BJ (cell line): ENCODE measurements at regions not wholly inside any gene's neighbourhood (a gene's known extent, or its start where the extent isn't known, plus 50 kb on each side); places are given as distances from the start of the nearest gene placed in this dataset.

Experiments used
- CTCF ChIA-PET: fragments of 350-600 bp; formaldehyde crosslinking; extraction: SDS; loops from one replicate; lab custom pipeline; 2021; ENCODE audit warnings: antibody characterized with exemption, inconsistent platforms; lab: Yijun Ruan, JAX
- POLR2A ChIA-PET: fragments of 300-600 bp; sonication (Branson Sonifier 250); formaldehyde crosslinking; extraction: SDS; loops from one replicate; lab custom pipeline; 2021; ENCODE audit warnings: antibody characterized with exemption; lab: Charles Lee
- DNase-seq: peaks from one replicate; pipeline ENCODE4 v3.0.0-alpha.2; 2011; ENCODE audit warnings: low read depth
- H3K27me3 ChIP-seq: 2 replicates; pipeline ENCODE4 v1.6.0; 2011; ENCODE audit warnings: low read length; ENCODE audit not compliant: control insufficient read depth, insufficient read depth
- H3K36me3 ChIP-seq: 2 replicates; pipeline ENCODE4 v1.5.1; 2011; ENCODE audit warnings: low read length; ENCODE audit not compliant: control insufficient read depth, insufficient read depth
- H3K4me3 ChIP-seq: 2 replicates; pipeline ENCODE4 v1.5.1; 2011; ENCODE audit warnings: low read depth, mild to moderate bottlenecking, control low read depth, low read length
- TF ChIP-seq, protein P1 (sequence below): IDR thresholded peaks from 2 replicates; pipeline ENCODE4 v1.5.1; 2011; ENCODE audit warnings: low read depth, mild to moderate bottlenecking, control low read depth, inconsistent platforms, low read length, moderate library complexity; ENCODE audit not compliant: insufficient read depth

- no peaks in the 10 kb centered on the region for H3K36me3 ChIP-seq
- DNase-seq: no peak
- H3K27me3 ChIP-seq: 0 out of 2 replicates have a peak, but pooled peaks cover 1% of the 10 kb centered on the region
- TF ChIP-seq, protein P1, sequence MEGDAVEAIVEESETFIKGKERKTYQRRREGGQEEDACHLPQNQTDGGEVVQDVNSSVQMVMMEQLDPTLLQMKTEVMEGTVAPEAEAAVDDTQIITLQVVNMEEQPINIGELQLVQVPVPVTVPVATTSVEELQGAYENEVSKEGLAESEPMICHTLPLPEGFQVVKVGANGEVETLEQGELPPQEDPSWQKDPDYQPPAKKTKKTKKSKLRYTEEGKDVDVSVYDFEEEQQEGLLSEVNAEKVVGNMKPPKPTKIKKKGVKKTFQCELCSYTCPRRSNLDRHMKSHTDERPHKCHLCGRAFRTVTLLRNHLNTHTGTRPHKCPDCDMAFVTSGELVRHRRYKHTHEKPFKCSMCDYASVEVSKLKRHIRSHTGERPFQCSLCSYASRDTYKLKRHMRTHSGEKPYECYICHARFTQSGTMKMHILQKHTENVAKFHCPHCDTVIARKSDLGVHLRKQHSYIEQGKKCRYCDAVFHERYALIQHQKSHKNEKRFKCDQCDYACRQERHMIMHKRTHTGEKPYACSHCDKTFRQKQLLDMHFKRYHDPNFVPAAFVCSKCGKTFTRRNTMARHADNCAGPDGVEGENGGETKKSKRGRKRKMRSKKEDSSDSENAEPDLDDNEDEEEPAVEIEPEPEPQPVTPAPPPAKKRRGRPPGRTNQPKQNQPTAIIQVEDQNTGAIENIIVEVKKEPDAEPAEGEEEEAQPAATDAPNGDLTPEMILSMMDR: no peak
- CTCF ChIA-PET: interaction anchor here (1.3 kb wide), 1 partner anchor 476 kb away, joined by 4 read pairs; no protein-coding TSS in a partner anchor
- no peak overlapping the region for H3K4me3 ChIP-seq
- POLR2A ChIA-PET: interaction anchor here (0.5 kb wide), 1 partner anchor 812 kb away, joined by 7 read pairs; the partner anchor contains the start of gene GPBP1
Observed at GRCh38 chr5:56361398-56361797, 128.3 kb upstream of the ANKRD55 start.

DNA sequence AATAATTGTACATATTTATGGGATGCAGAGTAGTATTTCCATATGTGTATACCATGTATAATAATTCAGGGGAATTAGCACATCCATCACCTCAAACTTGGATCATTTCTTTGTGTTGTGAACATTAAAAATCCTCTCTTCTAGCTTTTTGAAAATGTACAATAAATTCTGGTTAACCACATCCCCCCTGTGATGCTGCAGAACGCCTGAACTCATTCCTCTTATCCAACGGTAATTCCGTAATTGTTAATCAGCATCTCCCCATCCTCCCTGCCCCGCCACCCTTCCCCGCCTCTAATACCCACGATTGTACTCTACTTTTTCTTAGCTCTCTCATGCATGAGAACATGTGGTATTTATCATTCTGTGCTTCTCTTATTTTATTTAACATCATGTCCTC lies 127.7 kb upstream of the ANKRD55 start:
- 0 out of 2 replicates have a peak, but pooled peaks cover 1% of the 10 kb centered on the region for H3K27me3 ChIP-seq
- ChIA-PET POLR2A (interaction anchor here (0.5 kb wide), 1 partner anchor 813 kb away, joined by 7 read pairs; the partner anchor contains the start of gene GPBP1), CTCF (interaction anchor here (1.3 kb wide), 1 partner anchor 477 kb away, joined by 4 read pairs; no protein-coding TSS in a partner anchor)
- H3K4me3 ChIP-seq: no peak overlapping the region
- TF ChIP-seq, protein P1: no peak
- no peaks in the 10 kb centered on the region for H3K36me3 ChIP-seq
- no peak for DNase-seq

DNA sequence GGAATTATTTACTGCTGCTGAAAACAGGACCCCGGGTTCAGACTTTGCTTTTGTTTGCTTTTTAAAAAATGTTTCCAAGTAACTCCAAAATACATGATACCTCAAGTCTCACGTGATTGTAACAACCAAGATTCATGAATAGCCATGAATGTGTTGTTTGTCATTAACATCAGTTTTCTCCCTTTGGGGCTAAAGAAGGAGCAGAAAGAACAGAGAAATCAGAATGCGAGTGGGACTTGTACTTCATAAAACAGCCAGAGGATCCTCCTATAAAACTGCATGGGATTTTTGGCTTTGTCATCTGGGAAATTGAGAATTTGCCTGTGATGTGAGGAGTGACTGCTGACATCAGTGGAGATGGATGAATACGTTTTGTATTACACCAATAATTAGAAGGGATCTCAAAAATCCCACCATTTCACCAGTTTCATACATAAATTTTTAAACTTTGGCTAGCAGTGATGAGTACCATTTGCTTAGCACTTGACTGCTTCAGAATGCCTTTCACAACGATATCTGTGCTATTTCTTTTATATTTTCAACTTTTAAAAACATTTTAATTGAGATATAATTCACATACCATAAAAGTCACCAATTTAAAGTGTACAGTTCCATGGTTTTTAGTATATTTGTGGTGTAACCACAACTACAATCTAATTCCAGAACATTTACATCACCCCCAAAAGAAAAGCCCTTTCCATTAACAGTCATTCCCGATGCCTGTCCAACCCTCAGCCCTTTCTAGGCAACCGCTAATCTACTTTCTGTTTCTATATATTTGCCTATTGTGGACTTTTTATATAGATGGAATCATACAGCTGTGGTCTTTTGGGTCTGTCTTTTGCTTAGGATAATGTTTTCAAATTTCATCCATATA lies 126.9 kb upstream of the ANKRD55 start:
- ChIA-PET CTCF (no interaction called here), POLR2A (no interaction called here)
- TF ChIP-seq, protein P1: no peak
- Histone ChIP-seq H3K4me3 (no peak overlapping the region), H3K36me3 (no peaks in the 10 kb centered on the region), H3K27me3 (0 out of 2 replicates have a peak, but pooled peaks cover 1% of the 10 kb centered on the region)
- no peak for DNase-seq

DNA sequence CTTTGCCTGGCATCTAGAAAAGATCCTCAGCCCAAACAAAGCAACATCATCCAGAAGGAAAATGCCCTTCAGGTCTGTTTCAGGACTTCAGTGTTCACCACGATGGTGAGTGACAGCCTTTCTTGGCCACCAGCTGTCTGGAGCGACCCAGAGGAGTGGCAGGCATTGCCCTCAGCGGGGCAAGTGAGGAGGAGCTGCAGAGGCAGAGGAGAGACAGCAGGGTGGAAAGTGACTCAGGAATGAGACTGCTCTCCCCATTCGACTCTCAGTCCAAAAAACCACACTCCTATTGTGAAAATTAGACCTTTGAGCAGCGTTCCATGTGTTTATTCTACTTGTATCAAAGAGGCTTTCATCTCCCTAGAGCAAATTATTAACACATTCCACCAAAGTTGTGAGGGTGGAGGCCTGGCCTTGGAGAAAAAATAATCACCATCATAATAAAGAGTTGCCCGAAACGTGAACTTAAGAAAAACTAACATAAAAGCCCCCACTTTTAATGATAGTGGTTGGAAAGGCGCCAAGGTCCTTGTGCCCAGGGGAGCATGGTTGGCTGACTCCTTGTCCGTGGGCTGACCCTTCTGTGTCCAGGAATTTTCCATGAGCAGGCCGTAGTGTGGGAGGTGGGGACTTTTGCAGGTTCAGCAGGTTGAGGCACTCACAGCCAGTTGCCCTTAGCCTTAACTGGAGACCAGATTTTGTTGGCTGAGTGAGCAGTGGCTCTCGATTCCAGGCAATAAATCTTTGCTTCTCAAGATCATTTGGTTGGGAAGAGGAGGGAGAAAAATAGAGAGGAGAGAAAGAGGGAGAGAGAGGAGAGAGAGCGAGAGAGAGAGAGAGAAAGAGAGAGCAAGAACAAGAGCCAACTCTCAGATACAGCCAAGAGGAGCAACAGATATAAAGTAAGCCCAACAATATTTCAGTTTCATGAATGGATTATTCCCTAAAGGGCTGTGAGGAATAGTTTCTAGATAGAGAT lies 125.9 kb upstream of the ANKRD55 start:
- no peak for DNase-seq
- no peak overlapping the region for H3K4me3 ChIP-seq
- no peaks in the 10 kb centered on the region for H3K27me3 ChIP-seq
- ChIA-PET POLR2A (no interaction called here), CTCF (no interaction called here)
- TF ChIP-seq, protein P1: no peak
- no peaks in the 10 kb centered on the region for H3K36me3 ChIP-seq
